Pulmonary artery endothelial cell (primary cell): ENCODE measurements at regions not wholly inside any gene's neighbourhood (a gene's known extent, or its start where the extent isn't known, plus 50 kb on each side); places are given as distances from the start of the nearest gene placed in this dataset.
"Not testable (repeated sequence)": the region's sequence is repeated elsewhere in the genome, so short reads cannot be mapped to it uniquely, and the experiment has no call there.

Source experiments
- DNase-seq: peaks from one replicate; pipeline ENCODE4 v3.0.0-alpha.2; 2011; ENCODE audit warnings: low read depth, low spot score

GRCh38 chr9:27802418-27802817 is 229.1 kb upstream of the C9orf72 start:
- no peak for DNase-seq

GRCh38 chr9:27808864-27809263 is 235.6 kb upstream of the C9orf72 start:
- no peak for DNase-seq

DNA sequence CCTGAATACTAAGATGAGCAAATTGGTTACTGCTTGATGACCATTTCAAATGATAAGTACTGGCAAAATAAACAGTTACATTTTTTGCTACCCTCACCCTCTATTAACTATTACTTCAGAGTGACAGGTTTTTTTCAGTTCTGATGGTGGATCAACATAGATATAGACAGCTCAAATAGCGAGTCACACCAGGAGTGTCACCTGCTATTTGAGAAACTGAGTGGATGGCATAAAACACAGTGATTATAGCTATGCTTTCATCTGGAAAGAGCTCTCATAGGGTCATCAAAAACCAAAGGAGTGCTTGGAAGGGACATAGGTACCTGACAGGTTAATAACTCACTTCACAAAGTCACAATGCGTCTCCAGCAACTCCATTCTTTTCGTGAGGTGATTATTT is 244.5 kb upstream of the C9orf72 start:
- DNase-seq: no peak

DNA sequence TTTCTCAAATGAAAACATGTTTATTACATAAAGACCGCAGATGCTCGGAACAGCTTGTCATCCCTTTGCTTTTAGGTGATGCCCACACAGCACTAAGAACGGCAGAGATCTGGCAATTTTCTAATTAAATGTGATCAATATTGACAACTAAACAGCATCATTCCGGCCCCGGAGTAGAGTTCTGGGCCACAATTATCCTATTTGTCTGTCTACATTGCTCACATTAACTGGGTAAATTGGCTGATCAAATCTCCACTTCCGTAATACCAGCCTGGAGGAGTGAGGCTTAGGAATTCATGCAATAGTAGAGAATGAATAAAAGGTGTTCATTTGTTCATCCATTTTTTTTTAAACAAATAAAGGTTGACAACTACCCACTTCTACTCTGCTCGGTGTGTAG is 245.1 kb upstream of the C9orf72 start:
- no peak for DNase-seq

DNA sequence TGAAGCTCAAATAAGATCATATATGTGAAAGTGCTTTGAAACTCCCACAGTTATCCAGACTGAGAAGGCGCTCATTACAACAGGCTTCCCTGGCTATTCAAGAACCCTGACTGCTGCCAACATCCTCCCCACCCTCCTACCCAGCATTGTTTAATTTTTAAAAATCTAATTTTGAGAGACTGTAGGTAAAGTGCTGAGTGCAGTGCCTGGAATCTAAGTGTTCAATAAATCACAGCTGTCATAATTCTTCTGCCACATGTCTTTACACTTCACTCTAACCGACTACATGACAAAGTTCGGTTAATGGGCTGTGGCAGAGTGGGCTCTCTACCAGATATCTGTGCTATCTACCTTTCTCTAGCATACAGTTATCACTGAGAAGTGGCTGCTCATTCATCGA is 255.6 kb upstream of the C9orf72 start:
- DNase-seq: no peak

DNA sequence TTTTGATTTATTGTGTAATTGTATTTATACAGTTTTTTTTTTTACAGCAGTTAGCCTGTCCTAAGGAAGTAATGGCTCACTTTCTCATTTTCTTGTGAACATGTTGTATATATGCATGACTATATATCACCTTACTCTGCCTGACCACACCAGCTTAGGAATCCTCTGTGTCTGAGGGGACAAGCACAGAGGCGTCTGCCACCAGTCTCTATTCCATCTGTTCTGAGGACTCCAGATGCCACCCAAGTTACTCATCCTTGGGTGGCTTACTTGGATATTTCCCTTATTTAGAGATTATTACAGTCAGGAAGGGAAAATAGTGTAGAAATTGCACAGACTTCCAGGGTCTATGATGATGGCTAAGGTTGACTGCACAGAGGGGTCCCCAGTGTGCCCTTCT is 256.3 kb upstream of the C9orf72 start:
- DNase-seq: no peak

GRCh38 chr9:27832108-27832507 is 258.8 kb upstream of the C9orf72 start:
- not testable (repeated sequence) for DNase-seq

DNA sequence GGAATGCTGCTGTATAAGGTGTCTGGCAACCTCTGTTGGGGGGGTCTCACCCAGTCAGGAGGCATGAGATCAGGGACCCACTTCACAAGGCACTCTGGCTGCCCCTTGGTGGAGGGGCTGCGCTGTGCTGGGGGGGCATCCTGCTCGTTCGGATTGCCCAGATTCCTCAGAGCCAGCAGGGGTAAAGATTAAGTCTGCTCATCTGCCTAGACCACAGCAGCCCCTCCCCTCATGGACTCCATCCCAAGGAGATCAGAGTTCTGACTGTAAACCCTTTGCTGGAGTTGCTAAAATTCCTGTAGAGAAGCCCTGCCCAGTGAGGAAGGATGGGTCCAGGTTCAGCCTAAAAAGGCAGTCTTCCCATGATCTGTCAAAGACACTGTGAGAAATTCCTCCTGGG is 262.0 kb upstream of the C9orf72 start:
- DNase-seq: no peak

DNA sequence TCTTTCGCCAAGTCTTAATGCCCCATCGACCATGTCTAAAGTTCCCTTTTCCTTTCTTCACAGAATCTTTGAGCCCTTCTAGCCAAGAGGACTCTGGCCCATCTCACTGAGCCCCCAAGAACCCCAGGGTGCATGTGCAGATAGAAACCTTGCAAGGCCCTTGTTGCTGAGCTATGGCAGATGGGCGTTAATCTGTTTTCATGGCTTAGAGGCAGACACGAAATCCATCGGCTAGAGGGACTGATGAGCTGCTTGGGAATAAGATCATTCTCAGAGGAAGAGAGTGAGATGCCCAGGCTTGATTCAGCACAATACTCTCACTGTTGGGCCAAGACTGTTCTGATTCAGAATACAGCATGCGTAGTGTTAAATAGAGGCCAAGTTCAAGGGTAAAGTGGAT is 262.5 kb upstream of the C9orf72 start:
- no peak for DNase-seq

DNA sequence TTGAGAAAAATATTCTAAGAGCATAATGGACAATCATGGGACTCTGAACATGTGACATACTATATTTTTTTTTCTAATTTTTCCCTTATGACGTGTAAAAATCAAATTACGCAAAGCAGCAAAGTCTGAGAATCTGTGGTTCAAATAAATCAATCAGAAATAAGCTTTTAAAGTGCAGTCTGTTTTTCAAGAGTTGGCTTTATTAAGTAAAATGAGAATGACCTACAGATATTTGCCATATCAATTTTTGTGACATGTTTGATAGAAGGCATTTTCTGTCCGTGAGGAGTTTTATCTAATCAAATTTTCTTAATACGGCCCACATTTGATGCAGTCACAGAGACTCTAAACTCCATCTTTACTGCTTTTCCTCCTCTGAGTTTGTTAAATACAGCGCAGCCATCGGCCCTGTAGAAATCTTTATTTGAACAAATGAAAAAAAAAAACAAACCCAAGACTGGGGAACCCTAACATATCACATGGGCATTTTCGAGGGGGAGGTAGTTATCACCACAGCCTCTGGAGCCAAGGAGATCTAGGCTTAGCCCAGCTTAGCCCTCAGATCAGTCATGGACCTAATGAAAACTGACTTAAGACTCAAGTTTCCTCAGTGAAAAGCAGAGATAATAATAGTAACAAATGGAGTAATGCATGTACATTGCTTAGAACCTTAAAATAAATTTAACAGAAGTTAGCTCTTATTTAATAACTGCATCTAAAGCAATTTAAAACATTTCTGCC is 263.6 kb upstream of the C9orf72 start:
- DNase-seq: no peak

- DNase-seq: no peak
Measured at GRCh38 chr9:27838876-27839275, 265.6 kb upstream of the C9orf72 start.

- DNase-seq: not testable (repeated sequence)
Measured at GRCh38 chr9:27839767-27840166, 266.5 kb upstream of the C9orf72 start.

DNA sequence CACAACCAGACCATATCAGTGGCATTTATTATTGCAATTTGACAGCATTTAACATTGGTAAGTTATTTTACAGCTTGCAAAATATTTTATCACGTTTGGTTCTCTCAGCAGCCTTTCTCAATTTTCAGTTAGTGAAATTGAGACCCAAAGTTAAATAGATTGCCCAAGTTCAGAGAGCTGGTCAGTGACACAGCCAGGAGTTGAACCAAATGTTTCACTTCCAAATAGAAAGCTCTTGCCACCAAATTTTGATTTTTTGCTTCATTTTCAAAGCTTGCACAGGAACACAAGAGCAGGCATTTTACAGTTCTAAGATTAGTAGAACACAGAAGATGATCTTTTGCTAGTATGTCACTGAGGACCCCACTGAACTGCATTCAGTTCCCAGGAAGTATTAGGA is 271.5 kb upstream of the C9orf72 start:
- no peak for DNase-seq

- DNase-seq: no peak
Measured at GRCh38 chr9:27847380-27847779, 274.1 kb upstream of the C9orf72 start.

DNA sequence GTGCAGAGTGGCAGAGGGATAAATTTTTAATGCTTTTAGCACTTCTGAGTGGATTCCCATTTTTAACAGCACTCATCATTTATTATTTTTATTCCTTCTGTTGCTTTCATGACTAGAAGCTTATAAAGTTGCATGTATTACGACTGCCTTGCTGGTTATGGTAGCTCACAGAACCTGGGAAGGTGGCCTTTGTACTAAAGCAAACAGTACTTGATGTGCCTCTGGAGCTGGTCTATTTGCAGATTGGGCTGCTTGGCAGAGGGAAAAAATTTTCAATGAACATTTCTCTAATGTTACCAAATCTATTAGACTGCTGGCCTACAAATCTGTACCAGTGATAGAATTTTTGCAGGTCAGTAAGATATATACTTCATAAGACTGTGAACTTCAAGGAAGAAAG is 274.5 kb upstream of the C9orf72 start:
- DNase-seq: no peak

GRCh38 chr9:27848315-27848714 is 275.0 kb upstream of the C9orf72 start:
- no peak for DNase-seq

- no peak for DNase-seq
Measured at GRCh38 chr9:27851858-27852257, 278.6 kb upstream of the C9orf72 start.

DNA sequence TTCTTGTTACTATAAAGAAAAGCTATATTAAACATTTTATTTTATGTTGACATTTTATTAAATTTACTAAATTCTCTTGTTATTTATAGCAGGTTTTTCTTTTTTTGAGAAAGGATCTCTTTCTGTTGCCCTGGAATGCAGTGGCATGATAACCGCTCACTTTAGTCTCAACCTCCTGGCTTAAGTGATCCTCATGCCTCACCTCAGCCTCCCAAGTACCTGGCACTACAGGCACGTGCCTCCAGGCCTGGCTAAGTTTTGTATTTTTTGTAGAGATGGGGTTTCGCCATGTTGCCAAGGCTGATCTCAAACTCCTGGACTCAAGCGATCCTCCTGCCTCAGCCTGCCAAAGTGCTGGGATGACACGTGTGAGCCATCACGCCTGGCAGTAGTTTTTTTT is 280.2 kb upstream of the C9orf72 start:
- DNase-seq: no peak

GRCh38 chr9:27856054-27856453 is 282.8 kb upstream of the C9orf72 start:
- no peak for DNase-seq

GRCh38 chr9:27856748-27857147 is 283.5 kb upstream of the C9orf72 start:
- no peak for DNase-seq

DNA sequence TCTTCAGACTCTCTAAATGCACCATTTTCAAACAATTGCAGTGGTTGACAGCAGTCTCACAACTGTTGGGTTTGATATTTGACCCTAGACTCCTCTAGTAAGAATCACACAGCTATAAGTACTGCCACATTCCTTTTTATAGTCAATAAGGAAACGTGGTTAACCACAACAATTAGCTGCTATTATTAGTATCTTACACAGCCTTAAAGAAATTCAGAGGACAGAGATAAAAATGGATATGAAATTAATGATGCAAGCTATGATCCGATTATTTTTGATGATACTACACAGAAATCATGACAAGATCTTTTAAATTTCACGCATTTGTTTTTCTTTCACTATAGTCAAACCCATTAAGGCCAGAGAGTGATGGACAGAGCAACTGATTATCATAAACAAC is 288.6 kb upstream of the C9orf72 start:
- DNase-seq: no peak

GRCh38 chr9:27864644-27865438 is 291.6 kb upstream of the C9orf72 start:
- no peak for DNase-seq

- no peak for DNase-seq
Measured at GRCh38 chr9:27866741-27867140, 293.5 kb upstream of the C9orf72 start.
